ENCODE measurements at regions not wholly inside any gene's neighbourhood (a gene's known extent, or its start where the extent isn't known, plus 50 kb on each side); places are given as distances from the start of the nearest gene placed in this dataset.

- no peak for TF ChIP-seq CTCF (IDR thresholded peaks at IDR 0.05; ENCODE audit: low read depth, low read length)
- H3K4me3 ChIP-seq (replicated peaks in 1 of 2; ENCODE audit: low read depth in 2 of 2, low read length in 2 of 2) = no peak overlapping the region
- DNase-seq (ENCODE audit: low read depth in 2 of 2) = no peak
Measured at GRCh38 chr19:29303719-29304090, 90.8 kb upstream of the UQCRFS1 start.

- no peak for DNase-seq (ENCODE audit: low read depth in 2 of 2)
- TF ChIP-seq CTCF (IDR thresholded peaks at IDR 0.05; ENCODE audit: low read depth, low read length) = no peak
Measured at GRCh38 chr19:29305268-29305667, 92.3 kb upstream of the UQCRFS1 start.

GRCh38 chr19:29308977-29309590, 96.1 kb upstream of the UQCRFS1 start:
- no peak for TF ChIP-seq CTCF (IDR thresholded peaks at IDR 0.05; ENCODE audit: low read depth, low read length)
- no peak overlapping the region for H3K4me3 ChIP-seq (replicated peaks in 1 of 2; ENCODE audit: low read depth in 2 of 2, low read length in 2 of 2)
- DNase-seq (ENCODE audit: low read depth in 2 of 2) = no peak

More at GRCh38 chr19:29305268-29305667, 92.3 kb upstream of the UQCRFS1 start:
- H3K4me3 ChIP-seq (replicated peaks in 1 of 2; ENCODE audit: low read depth in 2 of 2, low read length in 2 of 2) = no peak overlapping the region

- no peak for DNase-seq (ENCODE audit: low read depth in 2 of 2)
- no peak for TF ChIP-seq CTCF (IDR thresholded peaks at IDR 0.05; ENCODE audit: low read depth, low read length)
Measured at GRCh38 chr19:29309637-29310036, 96.7 kb upstream of the UQCRFS1 start.

DNA sequence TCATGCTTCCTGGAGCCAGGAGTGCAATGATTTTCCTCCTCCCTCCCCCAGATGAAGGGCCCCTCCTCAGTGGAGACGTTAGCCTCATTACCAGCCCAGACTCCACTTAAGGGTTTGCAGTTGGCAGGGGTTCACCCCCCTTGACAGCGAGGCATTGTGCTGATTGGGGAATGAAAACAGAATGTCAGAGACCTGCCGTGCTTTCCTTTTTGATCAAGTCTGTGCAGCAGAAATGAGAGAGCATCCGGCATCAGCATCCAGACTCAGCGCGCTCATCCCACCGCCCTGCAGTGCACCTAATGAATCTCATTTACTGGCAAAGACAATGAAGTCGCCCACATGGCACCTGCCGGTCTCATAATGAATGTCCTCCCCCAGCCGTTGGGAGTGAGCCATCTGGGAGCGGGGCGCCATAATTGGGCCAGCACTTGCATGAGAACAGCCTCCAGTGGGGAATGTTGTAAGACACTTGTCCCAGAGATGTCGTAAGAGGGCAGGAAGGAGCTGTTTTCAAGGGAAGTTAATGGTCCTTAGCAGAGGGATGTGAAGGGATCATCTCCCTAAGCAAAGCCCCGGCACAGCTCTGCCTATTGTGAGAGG, 98.3 kb upstream of the UQCRFS1 start:
- H3K4me3 ChIP-seq (replicated peaks in 1 of 2; ENCODE audit: low read depth in 2 of 2, low read length in 2 of 2) = no peak overlapping the region
- DNase-seq (ENCODE audit: low read depth in 2 of 2) = no peak
- TF ChIP-seq CTCF (IDR thresholded peaks at IDR 0.05; ENCODE audit: low read depth, low read length) = no peak

More at GRCh38 chr19:29309637-29310036, 96.7 kb upstream of the UQCRFS1 start:
- H3K4me3 ChIP-seq (replicated peaks in 1 of 2; ENCODE audit: low read depth in 2 of 2, low read length in 2 of 2) = no peak overlapping the region

DNA sequence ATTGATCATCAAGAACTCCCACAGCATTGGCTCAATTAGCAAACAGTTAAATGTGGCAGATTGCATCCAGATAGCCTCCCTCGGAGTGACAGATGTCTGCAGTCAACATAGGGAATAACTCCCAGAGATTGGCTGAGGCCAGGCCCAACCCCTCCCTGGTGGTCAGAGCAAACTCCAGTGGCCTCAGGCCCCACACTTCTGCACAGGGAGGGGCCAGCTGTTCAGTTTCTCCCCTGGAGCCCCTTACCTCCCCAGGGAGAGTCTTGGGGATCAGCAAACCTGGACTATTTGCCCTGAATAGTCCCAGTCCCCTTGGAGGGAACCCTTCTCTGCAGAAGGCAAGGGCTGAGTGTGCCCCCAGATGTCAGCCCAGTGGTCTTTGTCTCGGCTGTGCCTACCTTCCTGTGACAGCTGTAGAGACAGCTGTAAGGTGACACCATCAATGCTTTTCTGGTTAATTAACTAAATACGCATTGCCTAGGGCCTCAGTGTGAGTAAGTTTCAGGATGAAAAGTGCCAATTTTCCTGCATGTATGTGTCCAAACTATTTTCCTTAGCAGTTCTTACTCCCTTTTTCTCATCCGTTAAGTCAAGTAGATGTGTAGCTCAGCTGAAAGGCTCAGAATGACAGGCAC, 102.7 kb upstream of the UQCRFS1 start:
- TF ChIP-seq CTCF (IDR thresholded peaks at IDR 0.05; ENCODE audit: low read depth, low read length) = no peak
- DNase-seq (ENCODE audit: low read depth in 2 of 2) = no peak
- no peak overlapping the region for H3K4me3 ChIP-seq (replicated peaks in 1 of 2; ENCODE audit: low read depth in 2 of 2, low read length in 2 of 2)

All from cardiac fibroblast (primary cell).